GM12878 (cell line): ENCODE measurements at regions not wholly inside any gene's neighbourhood (a gene's known extent, or its start where the extent isn't known, plus 50 kb on each side); places are given as distances from the start of the nearest gene placed in this dataset.

Experiments used
- ATAC-seq: fragments of 200-7000 bp; cut with Tn5 transposase; 3 replicates; pipeline ENCODE4 v1.9.1; 2020; ENCODE audit warnings: mild to moderate bottlenecking, moderate library complexity
- BruUV-seq: library from RNA; stranded (reverse); fragments of 400-500 nt; replicated peaks from 2 replicates; lab custom pipeline; 2021; lab: Mats Ljungman, UMichigan
- CTCF ChIA-PET: fragments of 300-600 bp; sonication (Branson Sonifier 250); formaldehyde crosslinking; extraction: SDS; loops from one replicate; lab custom pipeline; 2021; ENCODE audit warnings: inconsistent platforms; lab: Yijun Ruan, JAX
- POLR2A ChIA-PET: fragments of 350-600 bp; formaldehyde crosslinking; extraction: SDS; loops from one replicate; lab custom pipeline; 2021; ENCODE audit warnings: inconsistent platforms; lab: Charles Lee
- RAD21 ChIA-PET: fragments of 300-600 bp; sonication (Branson Sonifier 250); formaldehyde crosslinking; loops from one replicate; lab custom pipeline; 2023; ENCODE audit warnings: antibody characterized with exemption; ENCODE audit not compliant: unreplicated experiment; lab: Charles Lee
- SMC1A ChIA-PET: fragments of 300-600 bp; sonication (Branson Sonifier 250); formaldehyde crosslinking; loops from one replicate; lab custom pipeline; 2023; ENCODE audit not compliant: unreplicated experiment, uncharacterized antibody; lab: Charles Lee
- DNase-seq: peaks from one replicate; pipeline ENCODE4 v3.0.0-alpha.2; 2011; ENCODE audit warnings: low read depth, low spot score
- FAIRE-seq: peaks from 3 replicates; lab custom pipeline; 2011; peaks lifted over from hg19 to GRCh38; lab: Jason Lieb, UNC
- H2AFZ ChIP-seq: 2 replicates; pipeline ENCODE4 v1.6.0; 2011; ENCODE audit warnings: low read depth, low read length, control low read depth; ENCODE audit not compliant: control insufficient read depth
- H3K27ac ChIP-seq: 2 replicates; pipeline ENCODE4 v1.5.1; 2011; ENCODE audit warnings: control low read depth; ENCODE audit not compliant: control insufficient read depth, insufficient read depth
- H3K27me3 ChIP-seq, 2 experiments: replicated peaks in 1 of 2; 2 replicates each; pipeline versions ENCODE4 v1.6.0 to v1.6.1; 2011; ENCODE audit warnings: low read length in 1 of 2; ENCODE audit not compliant: control insufficient read depth in 2 of 2, insufficient read depth in 2 of 2
- H3K36me3 ChIP-seq, 2 experiments: 2 replicates each; pipeline ENCODE4 v1.5.1; 2011; ENCODE audit warnings: low read length in 1 of 2; ENCODE audit not compliant: control insufficient read depth in 2 of 2, insufficient read depth in 2 of 2
- H3K4me1 ChIP-seq: 2 replicates; pipeline ENCODE4 v1.6.1; 2011; ENCODE audit warnings: mild to moderate bottlenecking, low read length, moderate library complexity, mixed read lengths; ENCODE audit not compliant: control insufficient read depth, insufficient read depth
- H3K4me2 ChIP-seq: 2 replicates; pipeline ENCODE4 v1.6.0; 2011; ENCODE audit warnings: control low read depth; ENCODE audit not compliant: control insufficient read depth, insufficient read depth
- H3K4me3 ChIP-seq: fragments of 200-600 bp; sonication (generic); 2 replicates; pipeline ENCODE4 v1.5.1; 2016
- H3K79me2 ChIP-seq: 2 replicates; pipeline ENCODE4 v1.6.0; 2011; ENCODE audit warnings: low read length; ENCODE audit not compliant: control insufficient read depth, insufficient read depth
- H3K9ac ChIP-seq: 2 replicates; pipeline ENCODE4 v1.8.0; 2011; ENCODE audit warnings: low read length, control low read depth, mixed read lengths; ENCODE audit not compliant: control insufficient read depth, insufficient read depth
- H3K9me3 ChIP-seq: replicated peaks from 3 replicates; pipeline ENCODE4 v1.5.1; 2011; ENCODE audit warnings: mild to moderate bottlenecking, low read length; ENCODE audit not compliant: control insufficient read depth, insufficient read depth
- H4K20me1 ChIP-seq: 2 replicates; pipeline ENCODE4 v1.6.0; 2011; ENCODE audit not compliant: control insufficient read depth, insufficient read depth
- CBFB ChIP-seq: IDR thresholded peaks from 2 replicates; pipeline ENCODE4 v1.6.1; 2016; ENCODE audit warnings: antibody characterized with exemption, low read depth
- CHD1 ChIP-seq: IDR thresholded peaks from 2 replicates; pipeline ENCODE4 v1.6.1; 2012; ENCODE audit warnings: low read depth, low read length, improper control_type of control experiment
- KAT2A ChIP-seq: conservative IDR thresholded peaks from 2 replicates; pipeline ENCODE4 v1.6.1; 2011; ENCODE audit warnings: low read depth, low read length; ENCODE audit not compliant: control insufficient read depth
- MEF2A ChIP-seq: IDR thresholded peaks from 2 replicates; pipeline ENCODE4 v1.6.1; 2011; ENCODE audit warnings: low read depth, mild to moderate bottlenecking, low read length, moderate library complexity; ENCODE audit not compliant: insufficient read depth
- NRF1 ChIP-seq: conservative IDR thresholded peaks from 2 replicates; pipeline ENCODE4 v1.6.1; 2011; ENCODE audit warnings: mild to moderate bottlenecking, low read depth, low read length, improper control_type of control experiment
- POLR2AphosphoS2 ChIP-seq: IDR thresholded peaks from 2 replicates; pipeline ENCODE4 v1.6.1; 2011; ENCODE audit warnings: low read depth, mild to moderate bottlenecking, low read length, improper control_type of control experiment, moderate library complexity
- POU2F2 ChIP-seq: IDR thresholded peaks from 3 replicates; pipeline ENCODE4 v1.6.1; 2011; ENCODE audit warnings: low read depth, mild to moderate bottlenecking, low read length, borderline replicate concordance
- SIN3A ChIP-seq: IDR thresholded peaks from 2 replicates; pipeline ENCODE4 v1.6.1; 2012; ENCODE audit warnings: low read depth, low read length, improper control_type of control experiment
- SMAD5 ChIP-seq: IDR thresholded peaks from 2 replicates; pipeline ENCODE4 v1.6.1; 2016; ENCODE audit warnings: antibody characterized with exemption, low read depth
- SMARCA5 ChIP-seq: fragments of 450-650 bp; IDR thresholded peaks from 2 replicates; pipeline ENCODE4 v1.6.1; 2017; ENCODE audit warnings: mild to moderate bottlenecking
- WRNIP1 ChIP-seq: IDR thresholded peaks from 2 replicates; pipeline ENCODE4 v1.6.1; 2011; ENCODE audit warnings: low read depth, low read length, improper control_type of control experiment, borderline replicate concordance
- WGBS: methylation state at CpG from one replicate; pipeline ENCODE4 v1.1.6; 2016; ENCODE audit warnings: low lambda C conversion rate; ENCODE audit not compliant: insufficient replicate concordance, insufficient coverage; ENCODE audit errors: missing lambda C conversion rate; 5-methylcytosine and 5-hydroxymethylcytosine counted together
- in situ Hi-C: fragments of 300-500 bp; cut with MboI; formaldehyde crosslinking; loops from 9 replicates; pipeline ENCODE4 v1.14.3; 2018; ENCODE audit warnings: mixed read lengths
- intact Hi-C: fragments of 100-400 bp; cut with micrococcal nuclease; formaldehyde crosslinking; loops from one replicate; pipeline ENCODE4 v1.14.2; 2022; ENCODE audit not compliant: unreplicated experiment

- no peaks in the 10 kb centered on the region for H3K36me3 ChIP-seq
- no peaks in the 10 kb centered on the region for H3K4me1 ChIP-seq
- H3K9ac ChIP-seq: no peak overlapping the region
- ChIA-PET POLR2A (no interaction called here), SMC1A (interaction anchor here (1.4 kb wide), 1 partner anchor 24 kb away, joined by 3 read pairs; no protein-coding TSS in a partner anchor), RAD21 (no interaction called here), CTCF (no interaction called here)
- intact Hi-C loops (no loop called here), in situ Hi-C loops (no loop called here)
- WGBS: 14% methylated on average over 8 of the region's 8 CpGs
- ATAC-seq (no peak), FAIRE-seq (no peak), DNase-seq (no peak)
- no peaks in the 10 kb centered on the region for H4K20me1 ChIP-seq
- no TSS peak for BruUV-seq
- no peak overlapping the region for H2AFZ ChIP-seq
- H3K9me3 ChIP-seq: no peaks in the 10 kb centered on the region
- H3K4me3 ChIP-seq: no peak overlapping the region
- H3K27me3 ChIP-seq: peaks cover 0 to 4% of the 10 kb centered on the region in 2 experiments; a peak in 2 of 4 replicates
- H3K79me2 ChIP-seq: no peaks in the 10 kb centered on the region
- no peak overlapping the region for H3K4me2 ChIP-seq
- no peak for TF ChIP-seq POU2F2
- TF ChIP-seq SMAD5: no peak
- TF ChIP-seq SIN3A: no peak
- no peak for TF ChIP-seq WRNIP1
- no peak for TF ChIP-seq SMARCA5
- no peak for TF ChIP-seq NRF1
- TF ChIP-seq KAT2A: no peak
- no peak for TF ChIP-seq POLR2AphosphoS2
- TF ChIP-seq CBFB: no peak
- TF ChIP-seq CHD1: no peak
- TF ChIP-seq MEF2A: no peak
- no peak overlapping the region for H3K27ac ChIP-seq
These were observed 55.4 kb upstream of the GRIP2 start for GRCh38 chr3:14595561-14595960.
